GM23248 (cell line): ENCODE measurements at regions not wholly inside any gene's neighbourhood (a gene's known extent, or its start where the extent isn't known, plus 50 kb on each side); places are given as distances from the start of the nearest gene placed in this dataset.

Source experiments
- EZH2 ChIP-seq: fragments of 200-600 bp; sonication (generic); IDR thresholded peaks from 2 replicates; pipeline ENCODE4 v1.6.1; 2018; ENCODE audit warnings: antibody characterized with exemption, mild to moderate bottlenecking; ENCODE audit not compliant: insufficient read depth, poor library complexity, severe bottlenecking
- EZH2phosphoT487 ChIP-seq: fragments of 200-600 bp; sonication (generic); IDR thresholded peaks from 2 replicates; pipeline ENCODE4 v1.6.1; 2018; ENCODE audit warnings: antibody characterized with exemption, moderate library complexity, mild to moderate bottlenecking, low read depth; ENCODE audit not compliant: insufficient read depth

DNA sequence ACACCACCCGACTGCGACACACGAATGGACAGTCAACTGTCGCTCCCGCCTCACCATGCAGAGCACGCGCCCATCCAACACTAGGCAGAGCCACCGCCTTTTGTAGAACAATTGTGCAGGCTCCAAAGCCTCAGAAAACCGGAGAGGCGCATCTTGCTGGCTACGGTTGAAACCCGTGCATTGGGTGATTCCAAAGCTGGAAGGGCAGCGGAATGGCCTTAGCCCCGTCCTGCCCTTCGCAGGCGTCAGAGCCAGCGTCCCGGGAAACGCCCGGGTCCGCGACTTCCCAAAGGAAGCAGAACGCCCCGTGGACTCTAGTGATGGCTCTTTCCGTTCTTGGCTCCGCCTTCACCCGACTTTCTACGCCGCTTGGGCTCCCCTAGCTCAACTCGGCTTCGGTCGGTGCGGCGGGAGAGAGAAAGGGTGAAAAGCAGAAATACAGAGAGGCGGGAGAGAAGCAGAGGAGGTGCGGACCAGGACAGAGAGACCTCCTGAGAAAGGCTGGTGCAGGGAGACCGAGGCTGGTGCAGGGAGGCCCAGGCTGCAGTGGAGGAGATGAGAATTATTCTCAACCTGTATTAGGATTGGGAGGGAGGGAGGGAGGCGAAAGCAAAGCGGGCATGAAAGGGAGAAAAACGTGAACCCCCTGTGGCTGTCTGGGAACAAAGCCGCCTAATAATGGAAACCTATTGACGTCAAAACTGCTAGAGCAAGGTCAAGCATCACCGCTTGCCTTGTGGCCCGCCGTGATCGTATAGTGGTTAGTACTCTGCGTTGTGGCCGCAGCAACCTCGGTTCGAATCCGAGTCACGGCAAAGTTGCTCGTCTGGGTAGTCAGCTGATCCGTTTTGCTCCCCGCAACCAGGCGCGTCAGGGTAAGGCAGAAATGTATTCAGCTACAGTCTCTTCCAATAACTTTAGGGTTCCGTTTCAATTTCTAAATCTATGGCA, 99.5 kb downstream of the PRKAB2 start:
- TF ChIP-seq EZH2 (no peak), EZH2phosphoT487 (no peak)
